HG02870 (cell line): ENCODE measurements at regions not wholly inside any gene's neighbourhood (a gene's known extent, or its start where the extent isn't known, plus 50 kb on each side); places are given as distances from the start of the nearest gene placed in this dataset.
"Not testable (repeated sequence)": the region's sequence is repeated elsewhere in the genome, so short reads cannot be mapped to it uniquely, and the experiment has no call there.

Experiments used
- ATAC-seq: cut with Tn5 transposase; IDR thresholded peaks from one replicate; pipeline ENCODE4 v1.9.1; 2021; ENCODE audit warnings: mild to moderate bottlenecking, moderate library complexity; ENCODE audit not compliant: unreplicated experiment

GRCh38 chr9:67142392-67143107 lies 150.2 kb upstream of the SPATA31A3 start:
- not testable (repeated sequence) for ATAC-seq

GRCh38 chr9:67136376-67136775 lies 144.0 kb upstream of the SPATA31A3 start:
- not testable (repeated sequence) for ATAC-seq

GRCh38 chr9:67133124-67133523 lies 140.8 kb upstream of the SPATA31A3 start:
- ATAC-seq: not testable (repeated sequence)

- not testable (repeated sequence) for ATAC-seq
These were observed 124.4 kb upstream of the SPATA31A3 start for GRCh38 chr9:67116761-67117160.

- ATAC-seq: not testable (repeated sequence)
These were observed 119.8 kb upstream of the SPATA31A3 start for GRCh38 chr9:67112148-67112547.

GRCh38 chr9:67111733-67112132 lies 119.4 kb upstream of the SPATA31A3 start:
- not testable (repeated sequence) for ATAC-seq

- not testable (repeated sequence) for ATAC-seq
These were observed 117.5 kb upstream of the SPATA31A3 start for GRCh38 chr9:67109859-67110258.

- ATAC-seq: not testable (repeated sequence)
These were observed 114.3 kb upstream of the SPATA31A3 start for GRCh38 chr9:67106659-67107058.

- ATAC-seq: not testable (repeated sequence)
These were observed 110.3 kb upstream of the SPATA31A3 start for GRCh38 chr9:67102506-67103276.

- not testable (repeated sequence) for ATAC-seq
These were observed 98.8 kb upstream of the SPATA31A3 start for GRCh38 chr9:67091104-67091503.

GRCh38 chr9:67086862-67087261 lies 94.5 kb upstream of the SPATA31A3 start:
- ATAC-seq: not testable (repeated sequence)

GRCh38 chr9:67066140-67066539 lies 73.8 kb upstream of the SPATA31A3 start:
- ATAC-seq: not testable (repeated sequence)

GRCh38 chr9:67058898-67059715 lies 66.8 kb upstream of the SPATA31A3 start:
- not testable (repeated sequence) for ATAC-seq
